ENCODE measurements at regions not wholly inside any gene's neighbourhood (a gene's known extent, or its start where the extent isn't known, plus 50 kb on each side); places are given as distances from the start of the nearest gene placed in this dataset.

DNA sequence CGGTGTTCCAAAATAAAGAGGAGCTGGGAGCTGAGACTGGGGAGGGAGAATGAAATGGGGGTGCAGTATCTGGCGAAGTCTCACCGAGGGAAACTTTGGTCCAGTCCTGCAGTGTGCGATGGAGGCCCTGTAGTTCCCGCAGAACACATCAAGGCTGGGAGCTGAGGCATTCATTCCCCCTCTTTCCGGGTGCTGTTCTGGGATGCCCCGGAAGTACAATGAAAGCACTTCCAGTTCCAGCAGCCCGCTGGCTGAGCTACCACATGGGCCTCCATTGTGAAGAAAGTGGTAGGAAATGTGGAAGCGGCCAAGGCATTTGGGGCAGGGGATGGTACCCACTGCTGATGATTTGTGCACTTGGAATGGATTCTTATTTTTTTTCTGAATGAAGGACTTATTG lies 560.7 kb downstream of the GLRX3 start:
- TF ChIP-seq POLR2A (IDR thresholded peaks at IDR 0.05; ENCODE audit: low read length) (no peak), RAD21 (conservative IDR thresholded peaks at IDR 0.05 in 1 of 2, IDR thresholded peaks at IDR 0.05 in 1 of 2) (no peak), USF2 (IDR thresholded peaks at IDR 0.05) (no peak), CBX2 (IDR thresholded peaks at IDR 0.05; ENCODE audit: borderline replicate concordance, low read depth) (no peak), EP300 (IDR thresholded peaks at IDR 0.05) (no peak), CTCF (IDR thresholded peaks at IDR 0.05) (no peak), HMGXB4 (CRISPR knock-in tag; IDR thresholded peaks at IDR 0.05; ENCODE audit: borderline replicate concordance) (no peak), RFX5 (IDR thresholded peaks at IDR 0.05) (no peak), KDM1A (IDR thresholded peaks at IDR 0.05; ENCODE audit: low read depth) (no peak), CHD2 (IDR thresholded peaks at IDR 0.05; ENCODE audit: low read length, partially characterized antibody) (no peak), POLR2AphosphoS2 (conservative IDR thresholded peaks at IDR 0.05; ENCODE audit: low read length) (no peak), RNF2 (IDR thresholded peaks at IDR 0.05; ENCODE audit: borderline replicate concordance, low read depth) (no peak), JUN (IDR thresholded peaks at IDR 0.05) (no peak)

Data from A549 (cell line).